ENCODE measurements at regions not wholly inside any gene's neighbourhood (a gene's known extent, or its start where the extent isn't known, plus 50 kb on each side); places are given as distances from the start of the nearest gene placed in this dataset.

DNA sequence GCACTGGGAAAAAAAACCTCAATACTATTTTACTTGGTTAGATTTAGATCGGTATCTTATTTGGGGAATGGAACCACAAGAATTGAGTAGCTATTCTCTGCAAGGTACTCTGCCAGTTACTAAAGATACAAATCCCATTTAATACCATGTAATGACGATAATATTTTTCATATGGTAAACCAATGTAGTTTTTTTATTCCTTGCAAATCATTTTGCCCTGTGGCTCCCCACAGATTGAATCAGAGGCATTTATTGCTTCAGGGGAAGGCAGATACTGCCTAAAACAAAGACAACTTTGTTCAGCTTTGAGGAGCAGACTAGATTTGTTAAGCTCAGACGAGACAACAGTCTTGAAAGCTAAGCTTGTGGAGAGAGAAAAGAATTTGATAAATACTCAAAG lies 226.7 kb upstream of the RUNX1 start:
- WGBS (ENCODE audit: low lambda C conversion rate): 36% methylated on average over 3 of the region's 3 CpGs
- Histone ChIP-seq H3K36me3 (replicated peaks in 1 of 2; ENCODE audit: control insufficient read depth in 1 of 2, insufficient read depth in 2 of 2, low read length in 2 of 2) (no peaks in the 10 kb centered on the region), H3K4me1 (ENCODE audit: insufficient read depth, low read length) (no peaks in the 10 kb centered on the region), H3K9me3 (ENCODE audit: low read length) (no peaks in the 10 kb centered on the region), H3K9ac (ENCODE audit: insufficient read depth, low read depth, low read length) (no peak overlapping the region), H3K4me3 (replicated peaks in 1 of 3; ENCODE audit: insufficient read depth in 1 of 3, low read depth in 2 of 3, low read length in 3 of 3) (no peak overlapping the region), H3K4me2 (ENCODE audit: low read depth, low read length) (no peak overlapping the region), H3K27ac (ENCODE audit: extremely low read length, insufficient read depth, low read length) (no peak overlapping the region), H3K79me2 (ENCODE audit: insufficient read depth, low read length) (no peaks in the 10 kb centered on the region), H3K27me3 (ENCODE audit: control insufficient read depth in 1 of 2, insufficient read depth in 2 of 2, low read length in 2 of 2) (no peaks in the 10 kb centered on the region), H4K20me1 (ENCODE audit: insufficient read depth, low read length) (no peaks in the 10 kb centered on the region), H2AFZ (ENCODE audit: low read length) (no peak overlapping the region)
- FAIRE-seq: no peak
- intact Hi-C loops (cut with micrococcal nuclease; ENCODE audit: unreplicated experiment) (no loop called here), in situ Hi-C loops (cut with HindIII; ENCODE audit: extremely low pct_ligation_motif_present, low pct_unique_long_range_greater_than_20kb) (no loop called here)
- ChIA-PET POLR2A (no interaction called here), CTCF (ENCODE audit: low intra/inter-chr PET ratio, low total read pairs) (no interaction called here)
- ATAC-seq: no peak
- no TSS peak for BruUV-seq (replicated peaks)
- no peak for DNase-seq (ENCODE audit: low spot score)
- TF ChIP-seq FOXO4 (CRISPR knock-in tag; conservative IDR thresholded peaks at IDR 0.05) (no peak), ISX (CRISPR knock-in tag; conservative IDR thresholded peaks at IDR 0.05) (no peak), GABPA (IDR thresholded peaks at IDR 0.05; ENCODE audit: low read depth, low read length) (no peak), GABPA (CRISPR knock-in tag; IDR thresholded peaks at IDR 0.05; ENCODE audit: low read depth) (no peak), AGO2 (optimal IDR thresholded peaks at IDR 0.05; ENCODE audit: low read depth, low read length) (no peak), SKI (IDR thresholded peaks at IDR 0.05; ENCODE audit: partially characterized antibody) (no peak), FLYWCH1 (CRISPR knock-in tag; IDR thresholded peaks at IDR 0.05) (no peak)

DNA sequence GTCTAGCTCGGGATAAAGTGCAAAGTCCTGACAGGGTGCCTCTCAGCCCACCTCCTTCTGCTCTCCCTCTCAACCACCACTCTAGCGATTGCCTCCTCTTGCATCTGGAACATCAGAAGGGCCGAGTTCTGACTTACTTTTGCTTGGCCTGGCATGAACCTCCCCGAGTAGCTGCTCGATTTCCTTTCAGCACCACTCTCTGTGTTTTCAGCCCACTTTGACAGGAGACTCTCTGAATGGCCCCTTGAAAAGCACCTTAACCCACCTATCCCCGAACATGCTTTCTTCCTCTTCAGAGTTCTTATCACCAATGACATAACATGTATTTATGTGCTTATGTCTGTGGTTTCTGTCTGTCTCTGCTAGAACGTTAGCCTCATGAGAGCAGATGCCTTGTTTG lies 225.8 kb upstream of the RUNX1 start:
- H3K27me3 ChIP-seq (ENCODE audit: control insufficient read depth in 1 of 2, insufficient read depth in 2 of 2, low read length in 2 of 2): no peaks in the 10 kb centered on the region
- no peak for FAIRE-seq
- 32% methylated on average over 7 of the region's 7 CpGs for WGBS (ENCODE audit: low lambda C conversion rate)
- ATAC-seq: no peak
- no peaks in the 10 kb centered on the region for H4K20me1 ChIP-seq (ENCODE audit: insufficient read depth, low read length)
- H3K4me2 ChIP-seq (ENCODE audit: low read depth, low read length): no peak overlapping the region
- H3K79me2 ChIP-seq (ENCODE audit: insufficient read depth, low read length): no peaks in the 10 kb centered on the region
- ChIA-PET POLR2A (no interaction called here), CTCF (ENCODE audit: low intra/inter-chr PET ratio, low total read pairs) (no interaction called here)
- BruUV-seq (replicated peaks): no TSS peak
- DNase-seq (ENCODE audit: low spot score): no peak
- no peaks in the 10 kb centered on the region for H3K9me3 ChIP-seq (ENCODE audit: low read length)
- in situ Hi-C loops (cut with HindIII; ENCODE audit: extremely low pct_ligation_motif_present, low pct_unique_long_range_greater_than_20kb) (no loop called here), intact Hi-C loops (cut with micrococcal nuclease; ENCODE audit: unreplicated experiment) (no loop called here)
- no peak overlapping the region for H2AFZ ChIP-seq (ENCODE audit: low read length)
- H3K4me3 ChIP-seq (replicated peaks in 1 of 3; ENCODE audit: insufficient read depth in 1 of 3, low read depth in 2 of 3, low read length in 3 of 3): no peak overlapping the region
- H3K36me3 ChIP-seq (replicated peaks in 1 of 2; ENCODE audit: control insufficient read depth in 1 of 2, insufficient read depth in 2 of 2, low read length in 2 of 2): no peaks in the 10 kb centered on the region
- no peaks in the 10 kb centered on the region for H3K4me1 ChIP-seq (ENCODE audit: insufficient read depth, low read length)
- H3K27ac ChIP-seq (ENCODE audit: extremely low read length, insufficient read depth, low read length): no peak overlapping the region
- H3K9ac ChIP-seq (ENCODE audit: insufficient read depth, low read depth, low read length): no peak overlapping the region
- TF ChIP-seq KLF15 (CRISPR knock-in tag; IDR thresholded peaks at IDR 0.05; ENCODE audit: borderline replicate concordance): no peak
- no peak for TF ChIP-seq POLR2G (IDR thresholded peaks at IDR 0.05; ENCODE audit: low read depth, low read length)
- TF ChIP-seq, protein P1, sequence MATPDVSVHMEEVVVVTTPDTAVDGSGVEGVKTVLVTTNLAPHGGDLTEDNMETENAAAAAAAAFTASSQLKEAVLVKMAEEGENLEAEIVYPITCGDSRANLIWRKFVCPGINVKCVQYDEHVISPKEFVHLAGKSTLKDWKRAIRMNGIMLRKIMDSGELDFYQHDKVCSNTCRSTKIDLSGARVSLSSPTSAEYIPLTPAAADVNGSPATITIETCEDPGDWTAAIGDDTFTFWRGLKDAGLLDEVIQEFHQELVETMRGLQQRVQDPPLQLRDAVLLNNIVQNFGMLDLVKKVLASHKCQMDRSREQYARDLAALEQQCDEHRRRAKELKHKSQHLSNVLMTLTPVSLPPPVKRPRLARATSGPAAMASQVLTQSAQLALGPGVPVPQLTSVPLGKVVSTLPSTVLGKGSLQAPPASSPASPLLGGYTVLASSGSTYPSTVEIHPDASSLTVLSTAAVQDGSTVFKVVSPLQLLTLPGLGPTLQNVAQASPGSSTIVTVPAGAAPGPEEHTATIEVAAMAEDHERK (CRISPR knock-in tag; IDR thresholded peaks at IDR 0.05; ENCODE audit: low read depth): no peak
- no peak for TF ChIP-seq AKNA (CRISPR knock-in tag; IDR thresholded peaks at IDR 0.05; ENCODE audit: borderline replicate concordance)
- TF ChIP-seq ATF3 (CRISPR knock-in tag; IDR thresholded peaks at IDR 0.05): no peak

Measured in HepG2 (cell line).